HUDEP-2 (cell line): ENCODE measurements at regions not wholly inside any gene's neighbourhood (a gene's known extent, or its start where the extent isn't known, plus 50 kb on each side); places are given as distances from the start of the nearest gene placed in this dataset.
"Not testable (repeated sequence)": the region's sequence is repeated elsewhere in the genome, so short reads cannot be mapped to it uniquely, and the experiment has no call there.

Experiments
- DNase-seq, 76 experiments: peaks; one replicate each; lab custom pipeline; 2025; ENCODE audit not compliant: unreplicated experiment in 76 of 76; lab: John Stamatoyannopoulos, UW

- not testable (repeated sequence) for DNase-seq
Observed at GRCh38 chr17:22548873-22549272, 856.5 kb downstream of the KCNJ18 start.

GRCh38 chr17:22551695-22552415 lies 859.5 kb downstream of the KCNJ18 start:
- DNase-seq: not testable (repeated sequence)

DNA sequence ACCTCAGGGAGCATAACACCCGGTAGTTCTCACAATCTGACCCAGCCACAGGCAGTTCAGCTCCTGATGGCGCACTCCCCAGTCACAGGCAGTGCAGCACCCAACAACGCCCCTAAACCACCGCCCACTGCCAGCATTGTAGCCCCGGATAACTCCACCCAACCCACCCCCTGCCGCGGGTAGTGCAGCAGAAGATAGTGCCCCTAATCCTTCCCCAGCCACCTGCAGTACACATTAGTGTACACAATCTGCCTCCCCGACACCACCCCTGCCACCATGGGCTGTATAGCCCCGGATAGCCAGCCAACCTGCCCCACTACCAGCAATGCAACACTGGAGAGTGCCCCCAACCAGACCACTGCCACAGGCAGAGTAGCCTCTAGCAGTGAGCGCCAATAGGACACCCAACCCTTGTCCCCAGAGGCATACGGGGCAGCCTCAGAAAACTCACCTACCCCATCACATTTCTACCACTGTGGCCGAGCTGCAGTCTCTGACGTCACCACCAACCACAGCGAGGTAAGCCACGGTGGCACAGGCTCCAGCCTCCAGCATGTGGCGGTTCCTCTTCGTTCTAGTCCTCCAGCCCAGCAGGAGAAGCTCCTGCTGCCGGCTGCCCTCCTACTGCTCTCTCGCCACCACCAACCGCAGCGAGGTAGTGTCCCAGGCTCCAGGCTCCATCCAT lies 877.3 kb downstream of the KCNJ18 start:
- no peak for DNase-seq

DNA sequence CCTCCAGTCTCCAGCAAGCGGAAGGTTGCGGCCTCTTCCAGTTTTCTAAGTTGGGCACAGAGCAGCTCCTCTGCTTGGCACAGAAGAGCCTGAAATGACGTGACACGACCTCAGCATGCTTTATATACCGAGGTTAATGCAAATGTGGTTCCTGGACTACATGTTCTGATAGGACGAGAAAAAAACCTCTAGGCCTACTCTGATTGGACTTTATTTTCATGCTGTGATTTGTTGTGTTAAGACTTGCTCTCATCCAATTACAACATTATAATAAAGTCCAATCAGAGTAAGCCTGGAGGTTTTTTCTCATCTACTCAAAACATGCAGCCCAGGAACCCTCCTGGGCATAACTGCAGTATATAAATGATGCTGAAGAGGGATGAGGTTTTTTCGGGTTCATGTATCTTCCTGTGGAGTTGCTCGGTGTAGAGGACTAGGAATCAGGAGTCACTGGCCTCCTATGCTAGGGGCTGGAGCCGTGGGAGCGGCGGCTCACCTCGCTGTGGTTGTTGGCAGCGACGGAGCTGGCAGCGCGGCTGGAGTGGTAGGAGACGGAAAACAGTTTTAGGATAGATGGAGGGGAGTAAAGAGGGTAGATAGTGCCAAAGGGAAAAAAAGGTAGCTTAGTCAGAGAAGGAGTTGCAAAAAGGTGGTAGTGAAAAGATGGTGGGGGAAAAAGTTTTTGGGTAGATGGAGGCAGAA lies 878.0 kb downstream of the KCNJ18 start:
- no peak for DNase-seq

GRCh38 chr17:22599322-22599721 lies 907.0 kb downstream of the KCNJ18 start:
- DNase-seq: no peak

DNA sequence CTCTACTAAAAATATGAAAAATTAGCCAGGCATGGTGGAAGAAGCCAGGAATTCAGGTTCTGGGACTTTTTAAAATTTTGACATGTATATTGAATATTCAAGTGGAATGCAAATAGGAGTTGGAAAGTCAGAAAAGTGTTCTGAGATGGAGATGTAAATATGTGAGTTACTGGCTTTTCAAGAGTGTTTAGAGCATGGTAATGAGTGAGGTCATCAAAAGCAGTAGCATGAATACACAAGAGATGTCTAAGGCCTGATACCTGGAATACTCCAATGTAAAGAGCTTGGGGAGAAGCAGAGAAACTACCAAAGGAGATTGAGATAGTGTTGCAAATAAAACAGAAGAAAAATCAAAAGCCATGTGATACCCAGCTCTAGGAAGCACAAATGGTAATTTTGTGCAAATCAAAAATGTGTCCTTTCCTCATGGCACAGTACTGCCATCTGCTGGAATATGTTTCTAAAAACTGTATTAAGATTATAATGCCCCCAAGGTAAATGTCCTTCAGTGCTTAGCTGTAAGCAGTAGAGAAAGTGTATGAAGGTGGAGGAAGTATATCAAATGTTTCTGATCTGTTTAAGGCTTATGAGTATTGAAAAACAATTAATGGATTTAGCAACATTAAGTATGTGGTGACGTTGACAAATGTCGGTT lies 908.4 kb downstream of the KCNJ18 start:
- peak in 5 of 76 experiments; percentile 0 to 4 (median 1) for DNase-seq
